ENCODE measurements at regions not wholly inside any gene's neighbourhood (a gene's known extent, or its start where the extent isn't known, plus 50 kb on each side); places are given as distances from the start of the nearest gene placed in this dataset.
"Not testable (repeated sequence)": the region's sequence is repeated elsewhere in the genome, so short reads cannot be mapped to it uniquely, and the experiment has no call there.

DNA sequence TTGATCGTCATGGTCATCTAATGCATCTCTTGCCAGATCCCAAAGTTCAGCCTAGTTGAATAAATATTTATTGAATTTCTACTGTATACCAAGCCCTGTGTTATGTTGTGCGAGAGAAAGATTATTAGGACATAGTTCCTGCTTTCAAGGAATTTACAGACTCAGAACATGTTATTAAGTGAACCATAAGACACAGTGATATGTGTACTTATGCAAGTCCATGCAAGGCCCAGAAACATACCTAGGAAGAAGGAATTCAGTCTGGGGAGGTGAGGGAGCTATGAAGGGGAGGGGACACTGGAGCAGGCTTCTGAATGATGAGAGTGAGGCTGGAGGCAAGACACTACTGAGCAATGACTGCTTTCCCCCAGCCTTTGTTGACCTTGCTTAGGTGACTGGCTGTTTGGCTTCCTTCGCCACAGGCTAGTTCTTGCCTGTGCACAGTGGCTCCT lies 81.4 kb downstream of the ACAA2 start:
- DNase-seq (ENCODE audit: low spot score), result no peak

DNA sequence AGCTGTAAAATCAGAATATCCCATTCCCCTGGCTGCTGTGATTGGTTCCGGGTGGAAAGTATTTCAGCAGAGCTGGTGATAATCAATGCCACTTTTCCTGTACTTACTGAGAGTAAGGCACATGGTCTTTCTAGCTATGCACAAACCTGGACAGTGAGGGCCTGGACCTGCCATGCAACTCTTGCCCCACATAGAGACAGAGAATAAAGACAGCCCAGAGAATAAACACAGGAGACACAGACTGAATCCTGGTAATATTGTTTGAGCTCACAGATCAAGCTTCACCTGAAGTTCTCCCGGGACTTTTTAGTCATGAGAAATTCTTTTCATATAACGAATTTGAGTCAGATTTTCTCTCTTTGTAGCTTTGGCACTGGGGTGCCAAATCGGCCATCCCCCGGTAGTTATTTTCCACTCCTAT lies 81.9 kb downstream of the ACAA2 start:
- no peak for DNase-seq (ENCODE audit: low spot score)

DNA sequence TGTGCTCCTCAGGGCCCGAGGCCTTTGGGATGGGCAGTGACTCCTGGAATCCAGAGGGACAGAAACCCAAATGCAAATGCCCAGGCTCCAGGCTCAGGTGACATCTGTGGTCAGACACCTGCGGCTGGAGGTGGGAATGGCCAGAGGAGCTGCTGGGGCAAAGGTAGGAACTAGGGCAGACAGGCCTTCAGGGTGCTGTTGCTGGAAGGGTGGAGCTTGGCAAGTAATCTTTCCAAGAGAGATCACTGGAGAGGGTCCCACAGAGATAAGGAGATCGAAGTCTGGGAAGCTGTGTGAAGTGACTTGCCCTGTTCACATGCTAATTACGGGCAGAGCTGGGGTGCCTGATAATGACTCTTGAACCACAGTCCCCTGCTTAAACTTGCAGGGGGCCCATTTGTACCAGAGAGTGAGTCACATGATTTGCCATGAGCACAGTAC lies 82.4 kb downstream of the ACAA2 start:
- DNase-seq (ENCODE audit: low spot score), result no peak

DNA sequence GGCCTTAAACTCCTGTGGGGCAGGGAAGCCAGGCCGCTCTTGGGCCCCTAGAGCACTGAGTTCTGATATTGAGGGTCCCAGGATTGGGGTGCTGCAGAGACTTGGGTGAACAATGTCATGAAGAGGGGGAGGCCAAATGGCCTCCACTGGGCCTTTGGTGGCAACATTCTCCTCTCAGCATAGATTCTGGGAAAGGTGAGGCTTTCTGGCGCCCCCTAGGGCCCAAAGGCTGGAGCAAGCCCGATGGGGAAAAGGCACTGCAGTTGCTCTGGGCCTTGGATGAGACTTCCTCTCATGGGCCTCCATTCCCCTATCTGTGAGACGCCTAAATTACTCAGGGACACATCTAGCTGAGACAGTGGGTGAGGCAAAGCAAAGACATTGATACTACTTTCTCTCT lies 84.8 kb downstream of the ACAA2 start:
- peak; percentile 61 for DNase-seq (ENCODE audit: low spot score)

DNA sequence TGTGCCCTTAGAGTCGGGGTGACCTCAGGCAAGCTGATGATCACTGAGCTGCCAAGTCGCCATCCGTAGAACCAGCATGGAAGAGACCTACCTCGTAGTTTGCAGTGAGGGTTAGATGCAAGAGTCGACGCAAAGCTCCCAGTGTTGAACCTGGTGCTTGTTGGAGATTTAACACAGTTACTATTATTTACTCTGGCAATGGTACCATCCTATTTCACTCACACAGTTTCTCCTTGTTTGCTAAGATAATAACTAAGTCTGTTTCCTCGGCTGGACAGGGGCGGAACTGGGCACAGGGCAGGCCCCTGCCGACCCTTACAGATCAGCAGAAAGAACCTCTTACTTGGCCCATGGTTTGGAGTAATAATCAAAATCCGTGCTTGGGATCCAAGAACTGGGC lies 85.5 kb downstream of the ACAA2 start:
- DNase-seq (ENCODE audit: low spot score), result no peak

DNA sequence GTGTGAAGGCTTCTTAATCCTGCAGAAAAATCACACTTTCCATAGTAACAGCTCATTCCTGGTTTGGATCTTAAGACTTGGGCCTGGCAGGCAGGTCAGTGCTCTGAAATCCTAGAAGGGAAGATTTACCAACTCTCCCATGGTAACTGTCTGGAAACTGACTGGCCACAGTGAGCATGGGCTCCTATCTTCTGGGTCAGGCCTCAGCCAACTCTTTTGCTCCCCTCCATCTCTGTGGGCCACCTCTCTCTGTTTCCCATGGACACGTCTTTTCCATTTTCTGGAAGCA lies 86.7 kb downstream of the ACAA2 start:
- no peak for DNase-seq (ENCODE audit: low spot score)

DNA sequence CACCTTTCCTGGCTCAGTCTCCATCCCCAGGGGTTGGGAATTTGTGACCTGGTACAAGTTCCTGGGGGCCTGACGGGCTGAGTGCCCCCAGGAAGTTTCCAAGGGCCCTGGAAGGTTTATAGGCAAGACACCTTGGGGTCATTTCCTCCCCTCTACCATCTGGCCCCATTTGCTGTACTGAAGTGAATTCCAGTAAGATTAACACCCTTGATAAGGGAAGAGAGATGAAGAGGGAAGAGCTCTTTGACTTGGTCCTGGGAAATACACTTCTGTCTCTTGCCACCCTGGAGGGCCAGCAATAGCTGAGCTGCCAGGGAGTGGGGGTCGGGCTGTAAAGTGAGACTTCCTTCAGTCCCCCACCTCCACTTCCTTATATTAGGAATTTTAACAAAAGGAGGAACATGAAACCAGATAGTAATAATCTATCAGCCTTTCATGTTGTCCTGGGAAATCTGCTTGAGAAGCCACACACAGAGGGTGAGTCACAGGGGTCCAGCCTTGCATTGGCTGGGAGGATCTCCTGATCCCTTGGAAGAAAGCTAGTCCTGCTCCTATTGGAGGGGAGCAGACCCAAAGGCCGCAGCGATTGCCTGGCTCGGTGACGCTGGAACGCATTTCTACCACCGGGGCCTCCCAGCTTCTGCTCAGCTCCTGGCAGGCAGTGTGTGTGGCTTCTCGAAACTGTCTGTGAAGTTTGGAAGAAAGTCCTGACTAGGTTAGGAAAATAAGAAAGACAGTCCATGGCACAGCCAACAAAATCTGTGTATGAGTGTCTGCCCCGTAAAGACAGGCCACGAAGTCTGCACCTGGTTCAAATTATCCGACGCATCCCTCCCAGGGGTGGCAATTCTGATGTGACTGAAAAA lies 87.3 kb downstream of the ACAA2 start:
- peak; percentile 98 for DNase-seq (ENCODE audit: low spot score)

DNA sequence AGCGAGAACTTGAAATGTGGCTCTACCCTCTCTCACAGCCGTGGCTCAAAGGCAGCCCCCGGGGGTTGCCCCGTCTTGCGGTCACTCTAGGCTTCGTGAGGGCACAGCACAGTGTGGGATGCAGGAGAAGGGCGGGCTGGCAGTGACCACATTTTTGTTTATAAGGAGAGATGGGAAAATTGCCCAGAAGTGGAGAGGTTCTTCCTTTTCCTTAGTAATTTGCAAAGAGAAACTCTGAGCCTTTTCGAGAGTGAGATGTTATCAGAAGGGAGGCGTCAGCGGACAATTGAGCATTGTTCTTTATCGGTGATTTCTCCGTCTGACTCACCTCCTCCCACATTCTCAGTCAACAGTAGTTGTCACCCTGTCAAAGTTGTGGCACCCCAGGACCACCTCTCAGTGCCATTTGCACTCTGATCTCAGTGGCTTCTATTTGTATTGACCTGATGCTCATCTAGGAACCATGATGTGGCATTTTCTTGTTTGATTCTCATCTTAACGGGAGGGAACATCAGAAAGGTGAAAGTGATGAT lies 89.6 kb downstream of the ACAA2 start:
- peak; percentile 94 for DNase-seq (ENCODE audit: low spot score)

DNA sequence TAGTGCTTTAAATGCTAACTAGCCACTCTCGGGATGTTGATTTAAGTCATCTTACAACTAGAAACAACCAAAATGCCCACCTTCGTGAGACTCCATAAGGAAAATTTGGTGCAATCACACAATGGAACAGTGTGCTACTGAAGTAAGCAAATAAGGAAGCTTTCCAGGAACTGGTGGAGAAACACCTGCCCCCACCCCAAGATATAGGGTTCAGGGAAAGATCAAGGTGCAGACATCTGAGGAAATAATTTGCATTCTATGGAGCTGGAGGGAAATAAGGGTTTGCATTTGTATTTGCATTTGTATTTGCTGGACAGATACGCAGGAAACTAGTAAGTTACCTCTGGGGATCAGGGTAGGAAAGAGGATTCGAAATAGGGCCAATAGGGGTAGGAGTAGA lies 90.9 kb downstream of the ACAA2 start:
- no peak for DNase-seq (ENCODE audit: low spot score)

DNA sequence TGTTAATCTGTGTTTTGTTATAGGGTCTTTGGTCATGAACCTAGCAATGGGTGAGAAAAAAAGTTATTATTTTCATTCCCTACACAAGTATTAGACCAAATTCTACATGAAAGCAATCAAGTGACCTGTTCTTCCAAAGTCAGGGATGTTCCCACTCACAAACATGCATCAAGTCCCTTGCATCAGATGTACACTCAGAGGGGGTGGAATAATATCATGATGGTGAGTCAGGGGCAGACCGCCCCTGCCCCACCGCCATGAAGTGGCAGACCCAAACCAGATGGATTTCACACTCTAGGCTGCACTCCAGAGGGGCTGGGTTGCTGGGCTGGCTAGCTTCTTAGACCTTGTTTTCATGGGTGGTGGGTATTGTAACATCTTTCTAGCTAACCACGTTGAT lies 91.4 kb downstream of the ACAA2 start:
- no peak for DNase-seq (ENCODE audit: low spot score)

DNA sequence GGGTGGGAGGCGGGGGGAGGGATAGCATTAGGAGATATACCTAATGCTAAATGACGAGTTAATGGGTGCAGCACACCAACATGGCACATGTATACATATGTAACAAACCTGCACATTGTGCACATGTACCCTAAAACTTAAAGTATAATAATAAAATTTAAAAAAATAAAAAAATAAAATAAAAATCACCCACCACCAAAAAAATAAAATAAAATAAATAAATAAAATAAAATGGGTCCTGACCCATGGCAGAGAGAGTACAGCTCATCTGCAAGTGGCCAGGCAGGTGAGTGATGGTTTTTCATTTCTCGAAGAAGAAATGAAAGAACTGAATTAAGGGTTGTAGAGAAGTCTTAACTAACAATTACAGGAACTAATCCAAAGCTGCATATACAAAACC lies 92.4 kb downstream of the ACAA2 start:
- not testable (repeated sequence) for DNase-seq (ENCODE audit: low spot score)

DNA sequence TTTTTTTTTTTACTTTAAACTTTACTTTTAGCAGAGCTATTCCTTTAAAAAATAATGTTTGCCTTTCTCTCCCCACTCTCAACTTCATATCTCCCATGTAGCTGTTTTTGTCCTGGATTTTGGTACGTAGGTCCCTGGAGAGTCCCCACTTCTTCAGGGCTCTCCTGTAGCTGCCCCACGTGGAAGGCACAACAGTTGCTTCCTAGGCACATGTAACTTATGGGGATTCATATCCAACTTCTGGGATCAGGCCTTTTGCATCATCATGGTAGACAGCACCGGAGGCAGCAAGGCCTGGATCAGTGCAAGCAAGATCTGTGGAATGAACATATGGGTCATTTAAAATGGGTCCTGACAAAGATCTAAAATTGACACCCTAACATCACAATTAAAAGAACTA lies 95.7 kb downstream of the ACAA2 start:
- DNase-seq (ENCODE audit: low spot score), result no peak

DNA sequence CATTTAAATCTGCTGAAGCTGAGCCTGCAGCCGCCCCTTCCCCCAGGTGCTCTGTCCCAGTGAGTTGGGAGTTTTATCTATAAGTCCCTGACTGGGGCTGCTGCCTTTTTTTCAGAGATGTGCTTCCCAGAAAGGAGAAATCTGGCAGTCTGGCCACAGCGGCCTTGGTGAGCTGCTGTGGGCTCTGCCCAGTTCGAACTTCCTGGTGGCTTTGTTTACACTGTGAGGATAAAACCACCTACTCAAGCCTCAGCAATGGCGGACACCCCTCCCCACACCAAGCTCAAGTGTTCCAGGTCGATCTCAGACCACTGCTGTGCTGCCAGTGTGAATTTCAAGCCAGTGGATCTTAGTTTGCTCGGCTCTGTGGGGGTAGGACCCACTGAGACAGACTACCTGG lies 97.3 kb downstream of the ACAA2 start:
- DNase-seq (ENCODE audit: low spot score), result no peak

DNA sequence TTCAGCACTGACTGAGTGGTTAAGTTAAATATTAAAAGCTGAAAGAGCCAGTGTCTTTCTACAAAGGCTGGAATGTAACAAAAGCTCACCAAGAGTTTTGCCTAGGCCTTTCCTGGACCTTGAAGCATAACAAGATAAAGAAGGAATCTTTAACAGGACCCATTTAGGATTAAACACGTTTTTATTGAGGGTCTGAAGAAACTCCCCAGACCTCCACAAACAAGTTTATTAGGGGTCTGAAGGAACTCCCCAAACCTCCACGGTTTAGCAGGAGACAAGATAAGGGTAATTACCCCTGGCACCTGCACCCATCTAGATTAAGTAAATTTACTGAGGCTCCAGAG lies 104.0 kb downstream of the ACAA2 start:
- no peak for DNase-seq (ENCODE audit: low spot score)

DNA sequence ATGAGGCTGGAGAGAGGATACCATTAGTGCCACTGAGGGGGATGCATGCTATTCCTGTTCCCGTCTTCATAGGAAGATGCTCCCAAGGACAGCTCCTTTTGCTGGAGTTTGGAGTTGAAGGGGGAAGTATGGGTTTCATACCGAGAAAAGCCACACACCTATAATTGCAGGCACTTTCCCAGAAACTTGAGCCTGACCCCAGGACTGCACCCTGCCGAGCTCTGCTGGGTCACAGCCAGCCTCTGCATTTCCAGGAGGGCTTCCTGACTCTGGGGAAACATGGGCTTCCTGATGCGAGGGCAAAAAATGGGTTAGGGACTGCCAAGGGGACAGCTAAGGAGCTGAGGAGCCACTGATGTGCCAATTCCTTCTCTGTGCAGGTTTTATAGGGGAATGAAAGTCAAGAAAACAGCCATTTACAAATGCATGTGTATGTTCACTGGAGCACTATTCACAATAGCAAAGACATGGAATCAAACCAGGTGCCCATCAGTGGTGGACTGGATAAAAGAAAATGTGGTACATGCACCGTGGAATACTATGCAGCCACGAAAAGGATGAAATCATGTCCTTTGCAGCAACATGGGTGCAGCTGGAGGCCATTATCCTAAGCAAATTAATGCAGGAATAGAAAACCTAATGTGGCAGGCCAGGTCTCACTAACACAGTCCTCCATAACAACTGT lies 104.5 kb downstream of the ACAA2 start:
- no peak for DNase-seq (ENCODE audit: low spot score)

DNA sequence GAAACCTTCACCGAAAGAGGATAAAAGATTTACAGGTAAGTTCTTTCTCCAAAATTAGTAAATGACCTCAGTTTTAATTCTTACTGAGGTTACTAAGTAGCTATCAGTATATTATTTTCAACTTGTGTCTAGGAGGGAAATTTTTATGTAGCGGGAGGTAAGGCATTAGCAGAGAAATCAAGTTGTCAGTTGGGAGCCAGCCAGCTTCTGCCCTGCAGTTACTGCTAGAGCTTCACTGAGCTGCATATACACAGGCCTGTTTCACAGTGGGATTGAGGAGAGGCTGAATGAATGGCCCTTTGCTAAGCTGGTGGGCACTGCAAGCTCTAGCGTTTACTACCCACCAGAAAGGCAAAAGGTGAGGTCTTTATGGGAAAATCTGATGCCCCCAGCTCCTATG lies 105.7 kb downstream of the ACAA2 start:
- DNase-seq (ENCODE audit: low spot score), result no peak

DNA sequence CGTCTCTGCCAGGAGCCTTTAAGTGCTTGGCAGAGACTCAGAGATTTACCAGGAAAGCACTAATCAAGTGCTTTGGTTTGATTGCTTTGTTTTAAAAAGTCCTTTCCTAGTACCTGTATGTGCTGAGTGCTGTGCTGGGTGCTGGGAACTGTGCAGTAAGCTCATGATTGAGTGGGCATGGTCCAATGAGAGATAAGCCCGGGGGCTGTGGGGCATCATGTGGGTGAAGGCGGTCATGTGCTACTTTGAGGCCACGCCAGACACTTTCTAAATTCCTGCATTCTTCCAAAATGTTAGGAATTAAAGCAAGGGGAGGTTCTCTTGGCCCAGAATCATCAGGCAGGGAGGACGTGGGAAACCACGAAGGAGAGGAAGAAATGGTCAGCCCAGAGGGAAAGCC lies 109.0 kb downstream of the ACAA2 start:
- DNase-seq (ENCODE audit: low spot score), result no peak

DNA sequence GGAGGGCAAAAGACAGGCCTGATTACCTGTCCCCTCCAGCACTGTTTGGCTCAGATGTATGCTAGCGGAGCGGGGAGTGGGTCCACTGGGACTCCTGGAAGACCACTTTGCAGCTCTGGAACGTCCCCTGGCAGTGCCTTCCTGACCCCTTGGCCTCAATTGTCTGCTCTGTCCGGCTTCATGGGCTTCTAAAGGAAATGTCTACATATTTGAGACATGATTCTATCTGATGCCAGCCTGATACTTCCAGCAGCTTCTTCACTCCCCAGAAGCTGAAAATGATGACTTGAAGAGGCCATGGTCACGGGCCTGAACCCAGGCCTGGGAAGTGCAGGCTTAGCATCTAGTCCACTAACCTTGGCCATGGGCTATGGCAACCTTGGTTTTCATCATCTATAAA lies 112.1 kb downstream of the ACAA2 start:
- no peak for DNase-seq (ENCODE audit: low spot score)

DNA sequence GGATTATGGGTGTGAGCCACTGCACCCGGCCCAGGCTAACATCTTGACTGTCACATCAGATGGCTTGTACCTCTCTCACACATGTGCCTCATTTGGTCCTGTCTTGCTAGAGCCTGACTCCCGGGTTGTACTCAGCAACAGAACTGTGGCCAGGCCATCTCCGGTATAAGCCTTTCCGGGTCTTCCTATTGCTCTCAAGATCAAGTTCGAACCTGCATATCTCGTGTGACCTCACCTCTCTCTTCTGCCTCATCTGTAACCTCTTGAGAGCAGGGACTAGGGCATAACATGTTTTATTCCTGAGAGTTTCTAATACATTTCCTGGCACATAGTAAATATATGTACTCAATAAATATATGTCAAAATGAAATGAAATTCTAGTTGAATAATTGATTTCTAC lies 114.0 kb downstream of the ACAA2 start:
- no peak for DNase-seq (ENCODE audit: low spot score)

DNA sequence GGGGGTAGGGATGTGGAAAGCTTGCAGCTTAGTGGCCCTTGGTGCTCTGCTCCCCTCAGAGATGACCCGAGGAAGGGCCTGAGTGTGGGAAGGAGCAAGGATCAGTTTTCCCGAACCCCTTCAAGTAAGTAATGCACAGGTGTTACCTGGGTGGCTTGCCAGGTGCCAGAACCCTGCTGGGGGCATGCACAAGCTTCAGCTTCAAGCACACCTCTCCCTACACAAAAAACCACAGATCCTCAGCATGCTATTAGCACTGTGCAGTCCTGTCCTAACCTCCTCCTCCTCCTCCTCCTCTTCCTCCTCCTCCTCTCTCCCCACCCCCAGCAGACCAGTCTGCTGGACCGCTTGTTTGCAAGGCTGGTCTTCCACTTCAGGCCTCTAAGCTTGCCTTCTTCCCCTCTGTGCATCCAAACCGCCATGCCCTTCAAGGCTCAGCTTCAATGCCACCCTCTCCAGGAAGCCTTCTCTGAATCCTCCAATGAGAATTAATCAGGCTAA lies 114.8 kb downstream of the ACAA2 start:
- no peak for DNase-seq (ENCODE audit: low spot score)

DNA sequence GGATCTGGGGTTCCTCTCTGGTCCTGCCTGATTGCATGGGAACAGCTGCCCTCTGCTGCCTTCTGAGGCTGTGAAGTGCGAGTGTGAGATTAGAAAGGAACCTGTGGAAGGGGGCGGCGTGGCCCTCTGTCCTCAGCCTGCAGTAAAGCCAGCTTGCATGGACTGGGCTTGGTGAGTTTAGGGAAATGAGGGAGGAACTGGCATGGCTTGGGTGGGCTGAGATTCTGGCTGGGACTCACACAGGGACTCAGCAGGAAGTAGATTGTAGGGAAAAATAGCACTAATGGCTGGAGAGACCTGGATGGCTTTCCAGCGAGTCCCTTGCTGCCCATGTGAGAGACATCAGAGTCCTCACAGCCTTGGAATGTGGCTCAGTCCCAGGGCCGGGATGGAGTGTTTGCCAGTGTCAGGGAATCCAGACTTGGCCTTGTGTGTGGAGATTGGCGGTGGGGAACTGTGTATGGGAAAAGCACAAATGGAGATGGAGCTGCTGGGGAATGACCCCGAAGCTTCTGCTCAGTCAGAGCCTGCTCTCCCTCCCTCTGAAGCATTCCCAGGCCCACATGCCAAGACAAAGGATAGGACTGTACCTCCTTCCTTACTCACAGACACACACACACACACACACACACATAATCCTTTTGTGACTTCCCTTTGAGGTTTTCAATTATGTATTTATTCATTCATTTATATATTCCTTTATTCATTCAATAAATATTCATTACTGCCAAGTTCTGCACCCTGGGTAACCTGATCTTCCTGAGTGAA lies 115.4 kb downstream of the ACAA2 start:
- no peak for DNase-seq (ENCODE audit: low spot score)

DNA sequence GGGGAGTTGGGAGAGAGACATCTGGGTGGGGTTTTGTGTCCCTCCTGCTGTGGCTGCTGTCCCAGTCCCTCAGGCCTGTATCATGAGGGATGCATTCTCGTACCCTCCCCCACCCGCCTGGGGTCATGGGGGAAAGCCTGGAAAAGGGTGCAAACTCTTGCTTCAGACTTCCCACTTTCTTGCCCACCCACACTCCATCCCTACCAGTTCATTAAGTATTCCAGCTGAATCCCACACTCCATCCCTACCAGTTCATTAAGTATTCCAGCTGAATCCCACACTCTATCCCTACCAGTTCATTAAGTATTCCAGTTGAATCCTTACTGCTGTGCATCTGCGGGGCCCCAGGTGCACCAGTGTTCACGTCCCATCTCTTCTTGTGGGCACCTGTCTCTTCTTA lies 116.3 kb downstream of the ACAA2 start:
- no peak for DNase-seq (ENCODE audit: low spot score)
